ENCODE measurements at regions not wholly inside any gene's neighbourhood (a gene's known extent, or its start where the extent isn't known, plus 50 kb on each side); places are given as distances from the start of the nearest gene placed in this dataset.
"Not testable (repeated sequence)": the region's sequence is repeated elsewhere in the genome, so short reads cannot be mapped to it uniquely, and the experiment has no call there.

- no peak for DNase-seq
Measured at GRCh38 chr10:100642295-100642994, 102.9 kb upstream of the PAX2 start.

- DNase-seq = no peak
Measured at GRCh38 chr10:100645091-100645490, 100.3 kb upstream of the PAX2 start.

DNA sequence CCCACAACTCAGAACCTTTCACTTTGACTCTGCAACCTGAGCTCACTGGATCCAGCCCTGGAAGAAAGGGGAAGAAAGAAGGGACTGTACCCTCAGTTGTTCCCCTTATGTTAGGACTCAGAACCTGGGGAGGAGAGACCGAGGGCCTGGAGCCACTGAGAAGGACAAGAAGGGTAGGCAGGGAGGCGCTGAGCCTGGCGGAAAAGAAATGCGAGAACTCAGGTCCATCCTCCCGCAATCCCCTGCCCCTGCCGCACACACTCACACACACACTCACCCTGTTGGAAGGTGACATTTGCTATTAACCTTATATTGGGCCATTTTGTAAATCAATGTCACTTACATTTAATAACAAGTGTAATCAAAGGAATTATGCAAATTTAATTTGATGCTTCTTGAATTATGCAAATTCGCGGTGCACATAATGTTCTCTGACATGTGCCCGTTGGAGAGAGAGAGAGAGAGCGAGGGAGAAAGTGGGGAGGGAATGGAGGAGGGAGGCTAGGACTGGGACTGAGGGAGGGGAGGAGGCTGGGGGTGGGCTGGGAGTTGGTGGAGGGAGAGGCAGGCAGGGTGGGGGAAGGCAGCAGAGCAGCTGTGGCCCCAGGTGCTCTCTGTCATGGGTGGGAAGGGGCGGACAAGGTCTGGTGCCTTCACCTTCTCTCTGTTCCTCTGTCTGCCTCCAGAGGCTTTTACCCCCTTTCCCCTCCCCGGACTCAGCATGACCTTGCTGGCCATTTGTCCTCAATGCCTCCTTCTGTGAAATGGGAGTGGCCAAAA lies 99.6 kb upstream of the PAX2 start:
- no peak for DNase-seq

DNA sequence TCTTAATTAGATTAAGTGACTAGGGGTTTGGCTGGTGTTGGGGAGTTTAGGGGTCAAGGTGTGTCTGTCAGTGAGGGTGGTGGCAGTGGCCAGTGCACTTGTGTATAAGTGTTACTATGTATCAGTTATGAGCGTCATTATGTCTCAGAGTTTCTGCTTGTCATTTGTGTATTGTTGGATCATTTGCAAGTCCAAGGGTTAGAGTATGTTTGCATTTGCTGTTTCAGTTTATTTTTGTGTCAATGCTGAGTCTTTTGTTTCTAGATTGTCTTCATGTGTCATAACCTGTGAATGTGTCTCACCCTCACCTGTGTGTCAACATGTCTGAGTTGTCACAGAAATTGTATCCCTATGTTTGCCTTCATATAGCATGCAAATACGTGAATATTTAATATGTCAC lies 97.5 kb upstream of the PAX2 start:
- no peak for DNase-seq

DNA sequence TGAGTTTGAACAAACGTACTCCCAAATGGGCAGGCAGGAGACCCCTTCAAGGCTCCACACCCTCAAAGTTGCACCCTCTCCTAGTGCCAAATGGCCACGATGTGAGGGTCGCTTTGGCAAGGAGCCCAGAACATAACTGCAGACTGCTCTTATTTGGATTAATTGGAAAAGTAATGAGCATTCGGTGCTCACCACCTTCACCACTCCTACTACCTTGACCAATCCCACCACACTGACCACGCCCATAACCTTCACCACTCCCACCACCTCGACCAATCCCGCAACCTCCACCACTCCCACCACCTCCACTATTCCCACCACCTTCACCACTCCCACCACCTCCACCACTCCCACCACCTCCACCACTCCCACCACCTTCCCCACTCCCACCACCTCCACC lies 94.7 kb upstream of the PAX2 start:
- no peak for DNase-seq

DNA sequence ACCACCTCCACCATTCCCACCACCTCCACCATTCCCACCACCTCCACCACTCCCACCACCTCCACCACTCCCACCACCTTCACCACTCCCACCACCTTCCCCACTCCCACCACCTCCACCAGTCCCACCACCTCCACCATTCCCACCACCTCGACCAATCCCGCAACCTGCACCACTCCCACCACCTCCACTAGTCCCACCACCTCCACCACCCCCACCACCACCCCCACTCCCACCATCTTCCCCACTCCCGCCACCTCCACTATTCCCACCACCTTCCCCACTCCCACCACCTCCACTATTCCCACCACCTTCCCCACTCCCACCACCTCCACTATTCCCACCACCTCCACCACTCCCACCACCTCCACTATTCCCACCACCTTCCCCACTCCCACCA lies 94.3 kb upstream of the PAX2 start:
- not testable (repeated sequence) for DNase-seq

DNA sequence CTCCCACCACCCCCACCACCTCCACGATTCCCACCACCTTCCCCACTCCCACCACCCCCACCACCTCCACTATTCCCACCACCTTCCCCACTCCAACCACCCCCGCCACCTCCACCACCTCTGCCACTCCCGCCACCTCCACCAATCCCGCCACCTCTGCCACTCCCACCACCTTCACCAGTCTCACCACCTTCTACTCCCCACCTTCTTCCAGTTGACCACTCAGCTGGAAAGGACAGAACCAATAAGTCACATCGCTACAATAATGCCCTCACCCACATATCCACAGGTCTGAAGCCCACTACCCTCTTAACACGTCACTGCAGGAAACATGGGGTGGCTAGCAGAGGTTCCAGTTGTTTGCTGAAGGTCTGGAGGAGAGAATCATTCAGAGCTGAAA lies 93.5 kb upstream of the PAX2 start:
- no peak for DNase-seq

DNA sequence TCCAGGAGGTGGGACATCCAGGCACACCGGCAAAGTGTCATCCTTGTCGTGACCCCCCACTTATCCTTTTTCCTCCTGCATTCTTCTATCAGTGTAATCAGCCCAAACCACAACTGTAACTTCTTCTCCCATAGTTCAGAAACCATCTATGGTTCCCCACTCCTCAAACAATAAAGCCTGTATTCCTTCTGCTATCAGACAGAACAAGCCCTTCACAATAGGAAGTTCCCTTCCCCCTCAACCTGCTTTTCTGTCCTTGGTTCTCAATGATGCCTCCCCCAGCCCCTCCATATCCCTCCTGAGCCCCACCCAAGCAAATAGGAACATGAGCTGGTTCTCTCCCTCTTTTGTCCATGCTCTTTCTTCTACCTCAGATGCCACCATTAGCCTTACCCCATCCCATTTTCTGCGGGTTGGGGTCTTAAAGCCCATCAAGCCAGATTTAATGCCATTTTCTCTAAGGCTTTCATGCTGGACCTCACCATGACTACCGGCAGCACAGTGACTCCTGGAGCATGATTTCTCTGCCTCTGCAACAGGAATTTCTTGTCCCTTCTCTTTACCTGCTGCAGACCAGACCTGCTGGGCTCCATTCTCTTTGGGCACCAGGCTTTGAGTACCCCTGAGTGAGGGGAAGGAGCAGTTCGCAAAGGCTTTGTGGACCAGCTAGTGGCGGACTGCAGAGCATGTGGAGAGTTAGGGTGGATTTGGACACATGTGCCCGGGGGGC lies 92.8 kb upstream of the PAX2 start:
- no peak for DNase-seq

GRCh38 chr10:100653238-100653956 lies 92.0 kb upstream of the PAX2 start:
- no peak for DNase-seq

- no peak for DNase-seq
Measured at GRCh38 chr10:100653957-100654781, 91.2 kb upstream of the PAX2 start.

- DNase-seq = no peak
Measured at GRCh38 chr10:100654782-100655325, 90.5 kb upstream of the PAX2 start.

DNA sequence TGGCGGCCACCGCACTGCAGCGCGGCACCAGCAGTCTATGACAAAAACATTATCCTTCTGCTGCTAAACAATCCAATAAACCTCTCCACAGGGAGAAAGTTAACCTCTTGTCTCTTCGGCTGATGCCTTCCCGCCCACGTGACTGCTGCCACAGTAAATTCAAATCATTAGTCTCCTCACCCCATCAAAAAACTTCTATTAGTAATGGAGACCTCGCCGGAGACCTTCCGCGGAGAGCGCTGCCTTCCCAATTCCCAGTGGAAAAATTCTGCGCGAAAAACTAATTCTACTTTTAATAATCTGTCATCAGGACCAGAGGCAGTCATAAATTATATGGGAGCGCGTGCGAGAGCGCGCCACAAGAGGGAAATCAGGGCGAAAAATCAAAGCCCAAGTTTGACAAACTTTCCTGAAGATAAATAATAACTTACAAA lies 90.0 kb upstream of the PAX2 start:
- no peak for DNase-seq

DNA sequence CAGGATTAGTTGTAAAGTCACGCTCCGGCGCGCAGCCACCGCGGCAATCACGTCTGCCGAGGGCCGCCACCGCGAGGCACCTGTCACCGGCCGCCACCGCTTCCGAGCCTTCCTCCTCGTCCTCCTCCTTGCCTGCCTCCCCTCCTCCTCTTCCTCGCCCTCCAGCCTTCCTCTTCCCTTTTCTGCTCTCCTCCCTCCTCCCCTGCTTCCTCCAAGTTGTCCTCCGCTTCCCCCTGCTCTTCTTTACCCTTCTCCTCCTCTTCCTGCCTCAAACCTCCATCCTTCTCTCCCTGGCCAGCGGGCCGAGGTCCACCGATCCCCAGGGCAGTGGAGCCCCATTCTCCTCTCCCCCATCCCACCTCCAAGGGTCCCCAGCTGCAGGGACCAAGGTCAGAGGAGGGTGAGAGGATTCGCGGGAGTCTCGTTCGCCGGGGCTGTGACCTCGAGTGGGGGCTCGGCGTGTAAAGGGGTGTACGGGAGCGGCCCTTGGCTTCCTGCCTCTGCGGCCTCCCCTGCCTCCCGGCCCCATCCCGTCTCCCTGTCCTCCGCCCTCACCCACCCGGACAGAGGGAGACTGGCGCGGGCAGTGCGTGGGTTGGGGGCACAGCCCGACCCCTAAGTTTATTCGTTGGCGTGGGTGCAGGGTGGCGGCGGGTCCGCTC lies 89.5 kb upstream of the PAX2 start:
- DNase-seq = no peak

- no peak for DNase-seq
Measured at GRCh38 chr10:100656454-100656853, 88.9 kb upstream of the PAX2 start.

DNA sequence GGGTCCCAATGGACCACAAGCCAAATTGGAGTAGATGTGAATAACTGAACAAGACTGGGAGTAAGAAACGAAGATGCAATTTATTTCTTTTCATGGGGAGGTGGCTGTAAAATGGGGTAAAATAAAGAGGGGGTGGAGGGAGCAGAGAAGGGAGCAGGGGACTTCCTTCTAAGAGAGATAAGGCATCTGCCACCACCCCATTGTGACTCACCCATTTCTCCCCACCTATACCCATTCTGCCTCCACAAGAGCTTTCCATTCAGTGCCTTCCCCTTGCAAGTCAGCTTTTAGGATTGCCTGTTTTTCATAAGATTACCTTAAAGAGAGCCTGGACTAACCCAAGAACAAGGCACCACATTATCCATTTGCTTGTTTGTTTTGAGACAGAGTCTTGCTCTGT lies 87.1 kb upstream of the PAX2 start:
- no peak for DNase-seq

DNA sequence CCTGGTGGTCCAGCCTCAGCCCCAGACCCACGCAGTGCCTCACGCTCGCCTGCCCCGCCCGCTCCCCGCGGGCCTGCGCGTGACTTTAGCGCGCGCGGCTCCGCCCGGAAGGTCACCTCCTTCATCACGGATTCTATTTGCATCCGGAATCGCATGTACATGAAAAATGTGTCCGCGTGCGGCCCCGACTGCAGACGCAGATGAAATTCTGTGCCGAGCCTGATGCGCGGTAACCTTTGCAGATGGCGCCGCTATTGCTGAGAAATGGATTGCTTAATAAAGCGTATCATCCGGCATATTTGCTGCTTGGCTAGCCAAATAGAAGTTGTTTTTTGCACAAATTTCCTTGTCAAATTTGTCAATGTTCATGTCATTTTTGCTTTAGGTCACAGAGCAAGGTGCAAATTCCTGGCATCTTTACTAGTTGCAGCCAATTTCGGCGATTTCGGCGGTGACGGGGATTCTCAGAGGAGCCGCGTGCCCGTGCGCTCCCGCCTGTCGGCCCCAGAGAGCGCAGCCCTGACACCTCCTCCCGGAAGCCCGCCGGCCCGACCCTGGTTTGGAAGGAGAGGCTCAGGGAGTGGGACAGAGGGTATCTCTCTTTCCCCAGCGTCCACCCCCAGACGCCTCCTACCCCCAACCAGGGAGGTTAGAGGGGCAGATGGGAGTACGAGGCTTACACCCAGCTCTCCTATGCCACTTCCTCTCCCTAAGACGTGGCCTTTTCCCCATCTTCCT lies 85.9 kb upstream of the PAX2 start:
- DNase-seq = no peak

GRCh38 chr10:100660365-100660764 lies 85.0 kb upstream of the PAX2 start:
- DNase-seq = no peak

DNA sequence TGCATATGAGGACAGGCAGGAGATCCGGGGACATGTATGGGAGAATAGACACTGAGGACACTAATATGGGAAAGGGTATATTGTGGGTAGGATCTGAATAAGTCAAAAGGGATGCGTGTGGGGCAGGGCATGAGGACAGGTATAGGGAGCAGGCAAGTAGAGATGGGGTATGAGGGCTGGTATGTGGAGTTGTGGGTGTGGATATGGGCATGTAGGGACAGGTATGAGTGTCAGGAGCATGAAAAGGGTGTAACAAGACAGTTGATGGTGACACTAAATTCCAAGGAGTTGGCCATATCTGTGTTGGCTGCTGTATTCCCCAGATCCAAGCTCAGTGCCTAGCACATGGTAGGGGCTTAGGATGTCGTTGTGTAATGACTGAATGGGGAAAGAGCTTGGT lies 84.4 kb upstream of the PAX2 start:
- no peak for DNase-seq

- DNase-seq = no peak
Measured at GRCh38 chr10:100661520-100661919, 83.9 kb upstream of the PAX2 start.

DNA sequence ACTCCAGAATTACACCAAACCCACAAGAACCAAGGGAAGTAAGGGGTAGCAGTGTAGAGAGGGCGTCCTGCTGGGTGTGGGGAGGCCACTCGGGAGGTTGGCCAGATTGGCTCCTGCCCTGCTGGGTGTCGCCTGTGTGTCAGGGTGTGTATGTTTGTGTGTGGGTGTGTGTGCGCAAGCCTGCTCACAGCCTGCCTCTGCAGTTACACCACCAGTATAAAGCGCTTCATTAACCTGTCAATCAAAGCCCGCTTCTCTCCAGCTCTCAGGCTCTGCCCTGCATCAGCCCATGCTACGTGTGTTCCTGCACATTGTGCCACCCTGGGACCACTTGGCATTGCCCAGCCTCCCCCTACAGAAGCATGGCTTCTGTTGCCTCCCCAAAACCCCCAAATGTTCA lies 83.3 kb upstream of the PAX2 start:
- DNase-seq = no peak

Data from activated effector memory CD4-positive, alpha-beta T cell treated with Interleukin-2 at 50 U/mL for 16 hours (primary cell).